Stimulated activated CD8-positive, alpha-beta memory T cell treated with anti-CD3 and anti-CD28 coated beads, Interleukin-2, amount 100 ng/mL, for 1 hour (primary cell): ENCODE measurements at regions not wholly inside any gene's neighbourhood (a gene's known extent, or its start where the extent isn't known, plus 50 kb on each side); places are given as distances from the start of the nearest gene placed in this dataset.

ENCODE experiments used
- DNase-seq, 2 donors: peaks; one replicate each; pipeline ENCODE4 v3.0.0-alpha.2; 2020; ENCODE audit warnings: low read depth in 2 of 2

- DNase-seq = no peak
Measured at GRCh38 chr18:38444971-38445803, 879.6 kb upstream of the CELF4 start.

- no peak for DNase-seq
Measured at GRCh38 chr18:38427736-38428135, 862.1 kb upstream of the CELF4 start.

GRCh38 chr18:38427234-38427633 lies 861.6 kb upstream of the CELF4 start:
- no peak for DNase-seq

- no peak for DNase-seq
Measured at GRCh38 chr18:38421872-38422615, 856.4 kb upstream of the CELF4 start.

GRCh38 chr18:38421021-38421420 lies 855.4 kb upstream of the CELF4 start:
- DNase-seq = no peak

- no peak for DNase-seq
Measured at GRCh38 chr18:38420611-38421010, 855.0 kb upstream of the CELF4 start.

- DNase-seq = no peak
Measured at GRCh38 chr18:38415811-38416210, 850.2 kb upstream of the CELF4 start.

GRCh38 chr18:38413193-38413592 lies 847.6 kb upstream of the CELF4 start:
- DNase-seq = no peak

- DNase-seq = no peak
Measured at GRCh38 chr18:38406607-38407006, 841.0 kb upstream of the CELF4 start.

GRCh38 chr18:38402509-38402908 lies 836.9 kb upstream of the CELF4 start:
- DNase-seq = no peak

GRCh38 chr18:38397094-38397493 lies 831.5 kb upstream of the CELF4 start:
- no peak for DNase-seq

GRCh38 chr18:38386146-38386545 lies 820.5 kb upstream of the CELF4 start:
- DNase-seq = no peak

- no peak for DNase-seq
Measured at GRCh38 chr18:38369772-38370690, 804.4 kb upstream of the CELF4 start.

- DNase-seq = no peak
Measured at GRCh38 chr18:38368886-38369285, 803.3 kb upstream of the CELF4 start.

GRCh38 chr18:38368246-38368645 lies 802.6 kb upstream of the CELF4 start:
- DNase-seq = no peak

- no peak for DNase-seq
Measured at GRCh38 chr18:38367473-38367872, 801.9 kb upstream of the CELF4 start.

- DNase-seq = no peak
Measured at GRCh38 chr18:38362286-38362792, 796.7 kb upstream of the CELF4 start.

- no peak for DNase-seq
Measured at GRCh38 chr18:38358805-38359657, 793.4 kb upstream of the CELF4 start.

GRCh38 chr18:38353149-38353548 lies 787.6 kb upstream of the CELF4 start:
- DNase-seq = no peak

- no peak for DNase-seq
Measured at GRCh38 chr18:38350141-38350540, 784.5 kb upstream of the CELF4 start.

- no peak for DNase-seq
Measured at GRCh38 chr18:38330573-38330972, 765.0 kb upstream of the CELF4 start.
